Left lung (tissue), 4 donors: ENCODE measurements at regions not wholly inside any gene's neighbourhood (a gene's known extent, or its start where the extent isn't known, plus 50 kb on each side); places are given as distances from the start of the nearest gene placed in this dataset.

ENCODE experiments used
- ATAC-seq: fragments of 200-7000 bp; cut with Tn5 transposase; one replicate; pipeline ENCODE4 v1.9.1; 2020; ENCODE audit warnings: moderate library complexity
- DNase-seq, 4 donors: peaks; one replicate each; pipeline ENCODE4 v3.0.0-alpha.2; 2013 to 2020
- H3K27ac ChIP-seq, 2 donors: fragments of 200-600 bp; sonication (generic) in 1 of 2; one replicate each; pipeline versions ENCODE4 v1.5.0 to v1.8.0; 2020 to 2021
- H3K27me3 ChIP-seq, 2 donors: fragments of 200-600 bp; sonication (generic) in 1 of 2; one replicate each; pipeline versions ENCODE4 v1.5.0 to v1.8.0; 2020 to 2021
- H3K36me3 ChIP-seq, 2 donors: fragments of 200-600 bp; sonication (generic) in 1 of 2; one replicate each; pipeline versions ENCODE4 v1.5.0 to v1.8.0; 2020 to 2021
- H3K4me1 ChIP-seq, 2 donors: fragments of 200-600 bp; one replicate each; pipeline ENCODE4 v1.8.0; 2021
- H3K4me3 ChIP-seq, 2 donors: fragments of 200-600 bp; sonication (generic) in 1 of 2; one replicate each; pipeline versions ENCODE4 v1.5.0 to v1.8.0; 2020 to 2021; ENCODE audit warnings: mild to moderate bottlenecking in 1 of 2
- H3K9me3 ChIP-seq, 2 donors: fragments of 200-600 bp; sonication (generic) in 1 of 2; one replicate each; pipeline versions ENCODE4 v1.5.0 to v1.8.0; 2020 to 2021
- CTCF ChIP-seq, 2 donors: fragments of 200-600 bp; sonication (generic) in 1 of 2; IDR thresholded peaks; one replicate each; pipeline versions ENCODE4 v1.5.0 to v1.8.0; 2021; ENCODE audit warnings: antibody characterized with exemption in 2 of 2
- intact Hi-C, 2 donors: fragments of 100-400 bp; cut with DNase I; formaldehyde crosslinking; loops; one replicate each; pipeline versions ENCODE4 v1.11.2 to v1.14.2; 2022
- donor health status: DM: no; HTN: yes; CAD: no.
- donor health status: DM: no; HTN: no; CAD: no.

DNA sequence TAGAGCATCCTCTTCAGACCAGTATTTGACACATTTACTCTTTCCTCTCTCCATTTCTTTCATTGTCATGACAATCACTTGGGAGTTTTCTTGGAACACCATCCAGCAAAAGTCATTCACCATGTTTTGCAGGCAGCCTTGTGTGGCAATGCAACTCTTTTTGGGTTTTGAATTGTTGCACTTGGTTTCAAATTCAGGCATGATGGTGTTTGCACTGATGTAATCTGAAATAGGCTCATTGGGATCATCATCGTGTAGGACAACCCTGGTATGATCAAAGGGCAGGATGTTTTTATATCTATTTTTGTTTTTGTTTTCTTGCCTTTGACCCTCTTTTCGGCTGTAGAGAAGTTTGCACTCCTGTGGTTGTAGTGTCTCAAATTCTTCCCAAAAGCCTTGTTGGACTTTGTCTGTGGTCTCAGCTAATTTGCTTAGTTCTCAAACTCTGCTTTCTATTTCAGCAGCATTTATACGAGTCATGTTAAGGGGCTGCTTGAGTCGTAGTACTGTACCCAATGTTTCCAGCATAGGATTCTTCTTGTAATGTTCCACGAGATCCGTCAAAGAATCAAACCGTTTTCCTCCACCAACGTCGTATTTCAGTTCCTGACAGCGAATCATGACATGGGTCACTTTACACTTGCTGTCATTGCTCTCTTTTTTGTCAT is 160.8 kb upstream of the TNFAIP3 start:
- no peak overlapping the region for H3K4me3 ChIP-seq
- intact Hi-C loops = loop anchor here in 1 of 2 donors (10.0 kb wide), 3 partner anchors 159 to 269 kb away; partner anchors contain the start of gene TNFAIP3
- TF ChIP-seq CTCF (IDR thresholded peaks at IDR 0.05) = no peak
- ATAC-seq (no peak), DNase-seq (no peak)
- H3K27ac ChIP-seq = no peak overlapping the region
- H3K36me3 ChIP-seq = no peaks in the 10 kb centered on the region
- H3K27me3 ChIP-seq = no peaks in the 10 kb centered on the region
- no peaks in the 10 kb centered on the region for H3K9me3 ChIP-seq
- peaks cover 4 to 57% of the 10 kb centered on the region in 2 donors for H3K4me1 ChIP-seq

DNA sequence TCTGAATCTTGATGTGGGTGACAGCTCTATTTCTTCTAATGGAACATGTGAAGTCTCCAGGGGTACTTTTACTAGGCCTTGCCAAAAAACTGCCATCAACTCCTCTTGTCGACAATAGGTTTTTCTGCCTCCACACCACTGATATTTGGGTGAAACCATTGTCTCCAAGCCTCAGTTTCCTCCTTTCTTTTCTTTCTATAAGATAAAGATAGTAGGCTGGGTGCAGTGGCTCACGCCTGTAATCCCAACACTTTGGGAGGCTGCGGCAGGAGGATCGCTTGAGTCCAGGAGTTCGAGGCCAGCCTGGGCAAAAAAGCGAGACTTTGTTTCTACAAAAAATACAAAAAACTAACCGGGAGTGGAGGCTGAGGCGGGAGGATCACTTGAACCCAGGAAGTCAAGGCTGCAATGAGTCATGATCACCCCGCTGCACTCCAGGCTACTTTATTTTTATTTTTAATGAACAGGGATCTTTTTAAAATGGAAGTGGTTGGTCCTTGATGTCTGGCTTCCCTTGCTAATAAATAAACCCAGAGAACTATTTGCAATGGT is 159.9 kb upstream of the TNFAIP3 start:
- H3K36me3 ChIP-seq = no peaks in the 10 kb centered on the region
- no peak overlapping the region for H3K4me3 ChIP-seq
- ATAC-seq (no peak), DNase-seq (no peak)
- no peaks in the 10 kb centered on the region for H3K9me3 ChIP-seq
- peak overlapping the region in 1 of 2 donors; percentile 78 for H3K27ac ChIP-seq
- no peaks in the 10 kb centered on the region for H3K27me3 ChIP-seq
- peaks cover 4 to 53% of the 10 kb centered on the region in 2 donors for H3K4me1 ChIP-seq
- no peak for TF ChIP-seq CTCF (IDR thresholded peaks at IDR 0.05)
- intact Hi-C loops = loop anchor here in 1 of 2 donors (10.0 kb wide), 3 partner anchors 158 to 268 kb away; partner anchors contain the start of gene TNFAIP3

DNA sequence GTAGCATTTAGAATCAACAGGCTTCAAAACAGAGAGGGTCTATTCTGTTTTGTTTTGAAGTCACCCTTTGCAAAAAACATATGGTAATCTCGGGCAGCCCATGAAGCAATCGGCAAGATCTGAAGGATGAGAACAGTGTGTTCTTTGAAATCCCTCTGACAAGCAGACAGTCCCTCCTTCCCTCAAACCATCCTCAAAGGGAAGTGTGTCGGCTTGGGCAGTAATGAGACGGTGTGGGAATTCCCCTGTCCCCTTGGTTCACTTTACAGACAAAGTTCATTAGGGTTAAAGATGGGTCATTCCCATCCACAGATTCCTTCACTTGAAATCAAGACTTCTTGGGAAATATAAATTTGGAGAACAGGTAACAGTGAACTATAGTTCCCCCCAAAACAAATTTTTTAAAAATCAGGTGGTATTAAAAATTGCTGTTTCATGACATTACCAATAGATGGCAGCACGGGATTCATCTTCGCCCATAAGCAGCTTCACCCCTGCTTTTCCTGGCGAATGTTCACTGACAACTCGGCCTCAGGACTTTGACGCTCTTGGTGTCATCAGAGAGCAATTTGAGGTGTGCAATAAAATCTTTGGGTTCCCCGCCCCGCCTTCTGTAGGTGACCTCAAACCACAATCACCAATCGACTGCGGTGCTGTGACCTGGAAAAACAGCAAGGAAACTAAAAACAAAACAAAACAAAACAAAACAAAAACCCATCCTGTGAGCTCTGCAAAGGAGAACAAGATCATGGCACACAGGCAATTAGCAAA is 159.3 kb upstream of the TNFAIP3 start:
- H3K36me3 ChIP-seq = no peaks in the 10 kb centered on the region
- H3K4me3 ChIP-seq = no peak overlapping the region
- H3K4me1 ChIP-seq = peaks cover 4 to 53% of the 10 kb centered on the region in 2 donors
- peak overlapping the region in 1 of 2 donors; percentile 78 for H3K27ac ChIP-seq
- DNase-seq (peak in 3 of 4 donors; percentile 55 to 78 (median 71)), ATAC-seq (peak; percentile 89)
- intact Hi-C loops = loop anchor here in 1 of 2 donors (10.0 kb wide), 3 partner anchors 157 to 267 kb away; partner anchors contain the start of gene TNFAIP3
- H3K27me3 ChIP-seq = no peaks in the 10 kb centered on the region
- peak; percentile 57 to 63 for TF ChIP-seq CTCF (IDR thresholded peaks at IDR 0.05)
- H3K9me3 ChIP-seq = no peaks in the 10 kb centered on the region

DNA sequence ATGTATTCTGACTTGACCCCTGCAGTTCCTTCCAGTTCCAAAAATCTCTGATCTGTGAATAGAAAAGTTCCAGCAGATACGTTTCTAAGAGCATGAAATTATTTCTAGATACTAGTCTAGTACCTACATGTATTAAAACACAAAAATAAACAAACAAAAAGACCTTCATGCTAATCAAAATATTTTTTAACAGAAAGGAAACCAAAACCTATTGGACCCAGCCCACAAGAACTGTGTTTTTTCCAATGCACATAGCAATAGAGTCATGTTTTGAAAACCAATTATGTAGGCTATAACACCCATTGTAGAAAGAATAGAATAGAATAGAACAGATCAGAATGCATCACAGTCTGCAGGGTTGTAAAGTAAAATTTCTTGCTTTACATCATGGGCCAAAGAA is 158.6 kb upstream of the TNFAIP3 start:
- no peak for TF ChIP-seq CTCF (IDR thresholded peaks at IDR 0.05)
- Histone ChIP-seq H3K27ac (peak overlapping the region in 1 of 2 donors; percentile 78), H3K27me3 (no peaks in the 10 kb centered on the region), H3K9me3 (no peaks in the 10 kb centered on the region), H3K4me1 (peaks cover 4 to 53% of the 10 kb centered on the region in 2 donors), H3K4me3 (no peak overlapping the region), H3K36me3 (no peaks in the 10 kb centered on the region)
- no peak for DNase-seq
- ATAC-seq = no peak
- intact Hi-C loops = loop anchor here in 1 of 2 donors (10.0 kb wide), 3 partner anchors 156 to 266 kb away; partner anchors contain the start of gene TNFAIP3
